HG02870 (cell line): ENCODE measurements at regions not wholly inside any gene's neighbourhood (a gene's known extent, or its start where the extent isn't known, plus 50 kb on each side); places are given as distances from the start of the nearest gene placed in this dataset.
"Not testable (repeated sequence)": the region's sequence is repeated elsewhere in the genome, so short reads cannot be mapped to it uniquely, and the experiment has no call there.

ENCODE experiments used
- ATAC-seq: cut with Tn5 transposase; IDR thresholded peaks from one replicate; pipeline ENCODE4 v1.9.1; 2021; ENCODE audit warnings: mild to moderate bottlenecking, moderate library complexity; ENCODE audit not compliant: unreplicated experiment

GRCh38 chr15:45804028-45804427, 169.2 kb downstream of the SQOR start:
- no peak for ATAC-seq

DNA sequence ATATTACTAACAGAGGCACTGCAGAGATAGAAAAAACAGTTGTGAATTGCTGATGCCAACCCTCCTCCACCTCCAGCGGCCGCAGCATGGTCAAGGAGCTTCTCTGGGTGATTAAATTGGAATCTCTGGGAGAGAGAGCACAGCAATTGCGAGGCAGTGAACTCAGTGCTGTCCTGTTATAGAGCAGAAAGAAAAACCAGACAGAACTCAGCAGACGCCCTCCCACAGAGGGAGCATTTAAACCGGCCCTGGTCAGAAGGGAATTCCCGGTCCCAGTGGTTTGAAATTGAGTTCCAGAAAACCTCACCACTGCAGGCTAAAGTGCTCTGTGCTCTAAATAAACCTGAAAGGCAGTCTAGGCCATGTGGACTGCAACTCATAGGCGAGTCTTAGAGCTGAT, 175.4 kb downstream of the SQOR start:
- ATAC-seq: no peak

- no peak for ATAC-seq
Observed at GRCh38 chr15:45812200-45812599, 177.4 kb downstream of the SQOR start.

- not testable (repeated sequence) for ATAC-seq
Observed at GRCh38 chr15:45817578-45817977, 182.7 kb downstream of the SQOR start.

GRCh38 chr15:45821390-45821789, 186.6 kb downstream of the SQOR start:
- ATAC-seq: no peak

GRCh38 chr15:45822968-45823367, 188.1 kb downstream of the SQOR start:
- ATAC-seq: not testable (repeated sequence)

DNA sequence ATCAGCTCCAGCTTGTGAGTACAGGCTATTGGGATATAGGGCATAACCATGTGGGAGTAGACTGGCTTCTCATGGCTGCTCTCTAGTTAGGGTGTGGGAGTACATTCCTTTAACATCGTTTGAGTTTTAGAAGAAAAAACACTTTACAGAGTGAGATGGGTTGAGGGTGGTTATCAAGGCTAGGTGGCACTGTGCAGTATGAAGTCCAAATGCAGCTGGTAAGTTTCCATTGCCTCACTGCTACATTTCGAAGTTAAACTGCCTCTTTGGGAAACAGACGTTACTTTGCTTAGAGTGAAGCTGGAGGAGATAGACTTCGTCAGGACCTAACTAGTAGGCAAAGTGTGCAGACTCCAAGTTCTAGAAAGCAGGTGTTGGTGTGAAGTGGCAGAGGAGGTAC, 192.4 kb downstream of the SQOR start:
- no peak for ATAC-seq

- ATAC-seq: no peak
Observed at GRCh38 chr15:45827766-45828165, 192.9 kb downstream of the SQOR start.

DNA sequence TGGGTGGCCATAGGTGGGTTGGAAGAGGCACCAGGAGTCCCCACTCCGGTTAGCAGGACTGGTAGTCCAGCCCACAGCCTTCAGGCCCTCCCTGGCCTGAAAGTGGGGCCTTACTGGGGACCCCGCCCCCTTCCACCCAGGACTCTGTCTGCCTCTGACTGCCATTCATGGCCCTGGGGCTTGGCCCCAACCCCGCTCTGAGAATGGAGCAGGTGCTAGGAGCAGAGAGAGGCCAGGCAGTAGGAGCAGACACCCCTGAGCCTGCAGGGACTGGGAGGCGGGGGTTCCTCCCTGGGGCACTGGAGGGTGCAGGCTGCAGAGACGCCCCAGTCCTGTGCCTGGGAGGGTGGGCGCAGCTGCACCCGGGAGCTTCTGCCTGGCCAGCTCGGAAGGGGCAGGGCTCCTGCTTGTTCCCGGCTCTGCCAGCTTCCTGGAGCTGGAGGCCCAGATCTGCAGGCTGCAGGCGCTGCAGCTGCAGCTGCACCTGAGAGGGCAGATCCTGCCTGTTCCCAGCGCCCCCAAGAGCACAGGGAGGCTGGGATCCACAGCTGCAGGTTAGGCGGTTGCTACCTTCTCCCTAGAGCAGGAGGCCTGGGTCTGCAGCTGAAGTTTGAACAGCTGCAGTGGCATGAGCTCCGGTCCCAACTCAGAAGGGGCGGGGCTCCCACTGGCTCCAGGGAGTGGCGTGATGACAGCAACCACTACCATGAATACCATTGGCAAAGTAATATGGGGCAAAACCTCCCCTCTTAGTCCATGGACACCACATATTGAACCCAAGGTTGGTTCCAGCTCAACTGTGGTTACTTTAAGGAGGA, 194.7 kb downstream of the SQOR start:
- ATAC-seq: no peak

- no peak for ATAC-seq
Observed at GRCh38 chr15:45831787-45832186, 197.0 kb downstream of the SQOR start.

DNA sequence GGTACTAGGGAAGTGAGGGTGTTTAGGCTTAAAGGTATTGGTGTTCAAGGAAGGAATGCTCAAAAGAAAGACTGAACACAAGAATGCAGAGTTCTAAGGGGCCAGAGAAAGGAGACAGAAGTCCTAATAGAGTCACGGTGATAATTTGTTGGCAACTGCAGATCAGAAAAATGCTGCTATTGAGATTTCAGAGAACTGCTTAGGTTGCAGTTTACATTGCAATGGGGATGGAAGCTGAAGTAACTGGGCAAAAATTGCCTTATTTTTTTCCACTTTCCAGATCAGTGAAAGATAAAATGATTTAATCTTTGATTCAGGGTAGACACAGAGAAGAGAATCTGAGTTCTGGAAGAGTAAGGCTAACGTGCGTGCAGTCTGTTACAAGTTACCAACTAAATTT, 199.8 kb downstream of the SQOR start:
- no peak for ATAC-seq

DNA sequence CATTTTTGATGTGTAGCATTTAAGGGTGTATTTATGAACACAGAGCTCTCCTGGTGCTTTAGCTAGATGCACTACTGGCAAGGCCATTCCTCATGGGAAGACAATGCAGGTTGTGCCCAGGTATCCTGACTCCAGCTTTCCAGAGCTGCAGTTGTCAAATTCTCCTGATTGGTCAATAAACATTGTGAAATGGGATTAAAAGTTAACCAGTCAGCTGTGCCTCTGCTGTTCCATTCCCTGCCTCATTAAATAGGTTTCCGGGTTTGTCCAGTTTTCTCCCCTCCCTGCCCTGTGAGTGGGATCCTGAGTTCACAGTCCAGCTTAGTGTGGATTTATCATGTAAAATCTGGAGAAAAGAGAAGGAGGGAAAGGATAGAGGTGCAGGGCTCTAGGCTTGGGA, 207.3 kb downstream of the SQOR start:
- ATAC-seq: no peak

GRCh38 chr15:45847645-45848044, 212.8 kb downstream of the SQOR start:
- ATAC-seq: no peak

DNA sequence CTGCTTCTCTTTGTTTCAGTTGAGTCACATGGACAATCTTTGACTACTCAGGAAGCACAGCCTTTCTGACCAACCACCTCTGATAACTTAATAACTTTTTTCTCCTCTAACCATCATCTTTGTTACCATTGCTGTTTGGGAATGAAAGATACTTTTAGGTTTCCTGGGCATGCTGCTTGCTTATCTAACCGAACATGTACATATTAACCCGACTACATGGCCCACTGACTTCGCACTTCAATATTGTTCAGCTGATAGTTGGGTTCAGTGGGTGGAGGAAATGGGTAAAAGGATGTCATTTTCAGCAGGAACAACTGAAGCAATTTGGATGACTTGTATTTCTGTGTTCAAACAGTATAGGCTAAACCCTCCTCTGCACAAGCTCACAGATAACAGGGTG, 214.3 kb downstream of the SQOR start:
- no peak for ATAC-seq

DNA sequence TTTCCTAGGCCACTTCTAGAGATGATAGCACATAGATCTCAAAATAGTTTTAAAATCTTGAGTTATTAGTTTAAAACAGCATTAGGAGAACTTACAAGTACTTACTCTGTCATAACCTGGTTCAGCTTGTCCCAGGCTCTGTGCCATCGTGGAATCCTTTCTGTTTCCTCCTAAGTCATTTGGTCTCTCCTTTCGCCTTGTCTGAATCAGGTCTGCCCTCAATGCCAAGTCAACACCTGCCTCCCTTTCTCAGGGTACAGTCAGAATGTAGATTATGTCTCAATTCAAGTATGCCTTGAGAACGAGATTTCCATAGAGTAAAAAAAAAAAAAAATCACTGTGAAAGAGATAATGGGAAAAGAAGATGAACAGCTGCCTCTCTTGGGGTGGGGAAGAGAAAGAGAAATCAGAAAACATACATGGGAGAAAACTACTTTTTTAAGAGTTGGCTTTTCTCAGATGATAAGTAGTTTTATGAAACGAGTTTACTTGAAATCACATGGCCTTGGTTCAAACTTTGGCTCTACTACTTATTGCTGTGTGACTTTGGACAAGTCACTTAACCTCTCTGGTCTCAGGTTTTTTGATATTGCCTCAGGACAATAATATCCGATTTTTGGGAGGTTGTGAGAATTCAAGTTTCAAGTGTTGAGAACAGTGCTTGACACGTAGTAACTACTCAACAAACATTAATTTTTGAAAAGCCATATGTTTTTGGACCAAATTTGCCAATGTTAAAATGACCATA, 219.8 kb downstream of the SQOR start:
- no peak for ATAC-seq

- ATAC-seq: no peak
Observed at GRCh38 chr15:45855210-45855906, 220.5 kb downstream of the SQOR start.

- ATAC-seq: no peak
Observed at GRCh38 chr15:45855907-45856579, 221.2 kb downstream of the SQOR start.

DNA sequence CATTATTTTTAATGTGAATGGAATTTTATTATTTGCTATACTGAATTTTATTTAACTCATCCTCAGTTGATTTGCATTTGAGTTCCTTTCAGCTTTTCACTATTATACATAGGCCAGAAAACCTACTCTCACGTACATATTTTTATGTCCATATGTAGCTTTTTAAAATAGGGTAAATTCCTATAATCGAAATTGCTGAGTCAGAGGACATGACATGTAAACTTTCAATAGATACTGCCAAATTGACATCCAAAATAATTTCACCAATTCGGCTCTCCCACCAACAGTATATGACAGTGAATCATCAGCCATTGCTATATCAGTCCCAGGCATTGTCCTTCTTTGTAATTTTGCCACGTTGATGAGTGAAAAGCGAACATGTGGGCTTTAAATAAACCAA, 222.5 kb downstream of the SQOR start:
- ATAC-seq: no peak

DNA sequence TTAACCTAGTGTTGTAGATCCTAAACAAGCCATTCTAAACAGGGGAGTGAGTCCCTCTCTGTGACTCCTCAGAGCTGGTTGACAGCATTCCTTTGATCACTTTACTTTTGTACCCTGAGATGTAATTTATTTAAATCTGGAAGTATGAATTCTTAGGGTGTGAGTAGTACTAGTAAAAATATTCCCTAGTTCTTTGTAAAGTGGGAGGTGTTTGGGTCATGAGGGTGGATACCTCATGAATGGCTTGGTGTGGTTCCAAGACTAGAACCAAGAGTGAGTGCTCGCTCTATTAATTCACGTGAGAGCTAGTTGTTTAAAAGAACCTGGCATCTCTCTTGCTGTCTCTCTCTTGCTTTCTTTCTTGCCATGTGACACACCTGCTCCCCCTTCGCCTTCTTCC, 223.7 kb downstream of the SQOR start:
- no peak for ATAC-seq

DNA sequence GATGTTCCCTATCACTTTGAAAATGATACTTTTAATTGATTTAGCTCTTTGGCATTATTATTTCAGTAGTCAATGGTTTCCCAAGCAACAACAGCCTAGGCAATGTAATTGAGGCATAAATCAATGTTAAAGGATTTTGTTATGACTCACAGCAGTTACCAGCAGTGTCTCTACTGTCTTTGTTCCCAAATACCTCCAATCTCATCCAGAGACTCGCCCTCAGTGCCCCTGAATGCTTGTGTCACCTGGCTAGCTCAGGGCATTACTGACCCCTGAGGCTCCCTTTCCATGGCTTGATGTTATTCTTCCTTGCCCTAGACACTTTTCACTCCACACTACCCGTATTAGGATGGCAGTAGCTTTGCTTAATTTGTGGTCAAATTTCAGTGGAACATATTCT, 227.2 kb downstream of the SQOR start:
- ATAC-seq: no peak

DNA sequence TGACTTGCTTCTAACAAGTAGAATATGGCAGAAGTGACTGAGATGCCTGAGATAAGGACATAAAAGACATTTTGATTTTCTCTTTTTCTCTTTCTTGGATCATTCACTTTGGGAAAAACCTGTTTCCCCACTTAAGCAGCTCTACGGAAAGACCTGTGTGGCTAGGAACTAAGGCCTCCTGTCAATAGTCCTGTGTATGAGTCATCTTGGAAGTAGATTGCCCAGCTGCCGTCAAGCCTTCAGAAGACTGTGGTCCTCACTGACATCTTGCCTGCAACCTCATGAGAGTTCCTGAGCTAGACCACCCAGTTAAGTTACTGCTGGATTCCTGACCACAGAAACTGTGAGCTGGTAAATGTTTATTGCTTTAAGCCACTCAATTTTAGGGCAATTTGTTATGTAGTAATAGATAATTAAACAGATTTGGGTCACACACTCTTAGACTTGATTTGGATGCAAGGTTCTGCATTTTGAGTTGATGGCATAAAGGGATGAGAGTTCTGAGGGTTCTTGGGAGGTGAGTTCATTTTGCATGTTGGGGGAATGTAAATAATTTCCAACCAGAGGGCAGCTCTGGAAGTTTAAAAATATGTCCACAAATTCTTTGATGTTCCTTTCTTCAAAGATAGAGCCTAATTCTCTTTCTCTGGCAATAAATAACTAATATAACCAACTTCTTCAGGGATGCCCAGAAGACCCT, 229.2 kb downstream of the SQOR start:
- no peak for ATAC-seq
